GM12872 (cell line): ENCODE measurements at regions not wholly inside any gene's neighbourhood (a gene's known extent, or its start where the extent isn't known, plus 50 kb on each side); places are given as distances from the start of the nearest gene placed in this dataset.

ENCODE experiments used
- CTCF ChIP-seq: IDR thresholded peaks from 3 replicates; pipeline ENCODE4 v1.5.1; 2011; ENCODE audit warnings: low read depth, mild to moderate bottlenecking, low read length, moderate library complexity; ENCODE audit not compliant: insufficient read depth

GRCh38 chr1:221598122-221598521, 143.8 kb downstream of the DUSP10 start:
- TF ChIP-seq CTCF = no peak

DNA sequence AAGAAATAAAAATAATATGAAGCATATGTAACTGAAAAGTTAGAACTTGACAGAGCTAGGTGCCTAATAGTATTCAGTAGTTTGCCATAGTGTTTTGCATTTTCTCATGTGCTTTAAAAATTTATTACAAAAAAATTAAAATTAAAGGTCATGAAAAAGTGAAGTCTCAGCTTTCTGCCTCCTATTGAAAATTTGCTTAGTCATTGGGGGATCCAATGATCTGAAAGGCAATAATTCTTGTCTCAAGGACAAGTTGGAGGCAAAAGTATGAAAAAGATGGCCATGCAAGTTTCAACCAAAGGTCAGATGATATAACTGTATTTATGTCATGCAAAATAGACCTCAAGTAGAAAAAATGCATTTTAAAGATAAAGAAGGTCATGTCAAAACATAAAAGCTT, 140.7 kb downstream of the DUSP10 start:
- TF ChIP-seq CTCF = no peak

DNA sequence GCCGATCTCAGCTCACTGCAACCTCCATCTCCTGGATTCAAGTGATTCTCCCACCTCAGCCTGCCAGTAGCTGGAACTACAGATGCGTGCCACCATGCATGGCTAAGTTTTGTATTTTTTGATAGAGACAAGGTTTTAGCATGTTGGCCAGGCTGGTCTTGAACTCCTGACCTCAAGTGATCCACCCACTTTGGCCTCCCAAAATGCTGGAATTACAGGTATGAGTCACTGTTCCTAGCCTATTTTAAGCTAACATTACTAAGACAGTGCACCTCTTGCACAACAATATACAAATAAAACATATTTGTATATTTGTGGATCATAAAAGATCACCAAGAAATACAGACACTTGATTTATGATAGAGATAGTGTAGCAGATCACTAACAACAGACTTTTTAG, 139.1 kb downstream of the DUSP10 start:
- TF ChIP-seq CTCF = no peak

DNA sequence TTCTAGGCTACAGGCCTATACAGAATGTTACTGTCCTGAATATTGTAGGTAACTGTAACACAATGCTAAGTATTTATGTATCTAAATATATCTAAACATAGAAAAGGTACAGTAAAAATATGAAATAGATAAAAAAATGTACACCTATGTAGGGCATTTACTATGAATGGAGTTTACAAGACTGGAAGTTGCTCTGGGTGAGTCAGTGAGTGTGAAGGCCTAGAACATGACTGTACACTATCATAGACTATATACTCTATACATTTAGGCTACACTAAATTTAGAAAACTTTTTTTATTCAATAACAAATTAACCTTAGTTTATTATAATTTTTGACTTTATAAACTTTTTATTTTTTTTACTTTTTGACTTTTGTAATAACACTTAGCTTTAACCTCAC, 136.9 kb downstream of the DUSP10 start:
- TF ChIP-seq CTCF = no peak

- no peak for TF ChIP-seq CTCF
Measured at GRCh38 chr1:221605569-221605968, 136.3 kb downstream of the DUSP10 start.

DNA sequence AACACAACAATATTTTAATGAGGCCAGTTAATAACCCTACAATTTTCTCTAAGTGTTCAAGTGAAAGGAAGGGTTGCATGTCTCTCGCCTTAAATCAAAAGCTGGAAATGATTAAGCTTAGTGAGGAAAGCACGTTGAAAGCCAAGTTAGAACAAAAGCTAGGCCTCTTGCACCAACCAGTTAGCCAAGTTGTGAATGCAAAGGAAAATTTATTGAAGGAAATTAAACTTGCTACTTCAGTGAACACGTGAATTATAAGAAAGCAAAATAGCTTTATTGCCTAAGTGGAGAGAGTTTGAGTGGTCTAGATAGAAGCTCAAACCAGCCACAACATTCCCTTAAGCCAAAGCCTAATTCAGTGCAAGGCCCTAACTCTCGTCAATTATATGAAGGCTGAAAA, 135.6 kb downstream of the DUSP10 start:
- TF ChIP-seq CTCF = no peak

DNA sequence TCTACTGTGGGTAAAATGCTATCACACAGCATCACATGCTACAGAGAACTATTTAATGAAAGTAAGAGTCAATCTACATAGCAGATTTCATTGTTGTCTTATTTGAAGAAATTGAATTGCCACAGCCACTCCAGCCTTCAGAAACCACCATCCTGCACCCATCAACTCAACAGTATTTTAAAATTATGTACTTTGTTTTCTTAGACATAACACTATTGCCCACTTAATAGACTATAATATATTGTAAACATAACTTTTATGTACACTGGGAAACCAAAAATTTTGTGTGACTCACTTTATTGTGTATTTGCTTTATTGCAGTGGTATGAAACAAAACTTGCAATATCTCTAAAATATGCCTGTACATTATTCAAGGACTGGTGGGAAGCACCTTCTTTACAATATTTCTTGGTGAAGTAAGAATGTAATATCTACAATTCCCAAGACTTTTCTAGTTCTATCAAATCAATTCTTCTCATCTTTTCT, 133.0 kb downstream of the DUSP10 start:
- no peak for TF ChIP-seq CTCF

DNA sequence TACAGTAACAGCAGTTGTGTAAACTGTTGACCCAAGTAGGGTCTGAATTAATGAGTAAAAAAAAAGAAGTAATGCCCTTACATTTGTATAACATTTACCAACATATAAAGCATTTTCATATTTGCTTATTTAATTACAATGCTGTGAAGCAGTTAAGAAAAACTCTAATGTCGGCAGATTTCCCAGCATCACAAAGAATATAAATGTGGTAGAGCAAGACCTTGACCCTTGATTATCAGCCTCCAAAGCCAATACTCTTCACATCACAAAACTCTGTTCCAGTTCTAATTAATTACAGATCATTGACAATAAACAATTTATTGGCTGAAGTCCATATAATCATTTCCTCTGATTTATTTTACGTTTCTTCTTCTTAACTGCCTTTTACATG, 130.2 kb downstream of the DUSP10 start:
- no peak for TF ChIP-seq CTCF
